Sigmoid colon (tissue), 4 donors: ENCODE measurements at regions not wholly inside any gene's neighbourhood (a gene's known extent, or its start where the extent isn't known, plus 50 kb on each side); places are given as distances from the start of the nearest gene placed in this dataset.

Source experiments
- EP300 ChIP-seq, 4 donors: sonication (generic); formaldehyde crosslinking; IDR thresholded peaks; one replicate each; pipeline ENCODE4 v1.6.1; 2017; ENCODE audit warnings: antibody characterized with exemption in 4 of 4
- POLR2A ChIP-seq, 2 donors: fragments of 450-650 bp; IDR thresholded peaks; one replicate each; pipeline ENCODE4 v1.6.1; 2016; ENCODE audit warnings: antibody characterized with exemption in 2 of 2, mild to moderate bottlenecking in 2 of 2, moderate library complexity in 2 of 2
- POLR2AphosphoS5 ChIP-seq, 4 donors: sonication (generic); formaldehyde crosslinking; IDR thresholded peaks; one replicate each; pipeline ENCODE4 v1.6.1; 2017; ENCODE audit warnings: antibody characterized with exemption in 4 of 4
- TF ChIP-seq, protein P1 (sequence below), 4 experiments: fragments of 450-650 bp in 3 of 4; fragments of 200-600 bp in 1 of 4; IDR thresholded peaks; one replicate each; pipeline ENCODE4 v1.5.1; 2016 to 2019; ENCODE audit warnings: antibody characterized with exemption in 4 of 4, mild to moderate bottlenecking in 3 of 4, moderate library complexity in 2 of 4

DNA sequence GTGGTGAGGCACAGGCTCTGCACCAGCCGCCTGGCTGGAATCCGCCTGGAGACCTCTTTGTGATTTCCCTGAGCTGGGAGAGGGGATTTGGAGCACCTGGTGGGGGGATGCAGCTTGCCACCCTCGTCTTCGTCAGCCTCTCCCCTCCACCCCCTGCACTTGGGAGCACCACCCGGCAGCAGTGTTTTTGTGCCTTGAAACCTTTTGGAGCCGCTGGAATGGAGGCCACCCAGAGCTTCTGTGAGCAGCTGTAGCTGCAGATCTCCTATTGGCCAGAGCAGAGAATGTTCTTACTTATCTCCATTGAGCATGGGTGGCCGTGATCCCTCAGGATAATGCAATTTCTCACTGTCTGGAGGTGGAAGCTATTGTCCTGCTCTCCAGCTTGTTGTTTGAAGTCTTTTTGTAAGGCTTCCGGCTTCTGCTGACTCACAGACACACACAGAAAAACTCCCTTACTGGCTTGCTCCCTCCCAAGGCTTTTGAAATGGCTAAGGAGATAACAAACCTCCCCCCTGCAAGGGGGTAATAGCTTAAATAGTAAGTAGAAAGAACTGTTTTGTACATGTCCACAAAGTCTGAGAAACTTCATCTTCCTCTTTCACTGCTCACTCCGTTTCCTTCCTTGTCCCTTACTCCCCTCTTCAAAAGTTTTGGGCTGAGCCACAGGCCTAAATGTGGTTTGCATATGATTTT, 271.2 kb downstream of the PRL start:
- TF ChIP-seq, protein P1, sequence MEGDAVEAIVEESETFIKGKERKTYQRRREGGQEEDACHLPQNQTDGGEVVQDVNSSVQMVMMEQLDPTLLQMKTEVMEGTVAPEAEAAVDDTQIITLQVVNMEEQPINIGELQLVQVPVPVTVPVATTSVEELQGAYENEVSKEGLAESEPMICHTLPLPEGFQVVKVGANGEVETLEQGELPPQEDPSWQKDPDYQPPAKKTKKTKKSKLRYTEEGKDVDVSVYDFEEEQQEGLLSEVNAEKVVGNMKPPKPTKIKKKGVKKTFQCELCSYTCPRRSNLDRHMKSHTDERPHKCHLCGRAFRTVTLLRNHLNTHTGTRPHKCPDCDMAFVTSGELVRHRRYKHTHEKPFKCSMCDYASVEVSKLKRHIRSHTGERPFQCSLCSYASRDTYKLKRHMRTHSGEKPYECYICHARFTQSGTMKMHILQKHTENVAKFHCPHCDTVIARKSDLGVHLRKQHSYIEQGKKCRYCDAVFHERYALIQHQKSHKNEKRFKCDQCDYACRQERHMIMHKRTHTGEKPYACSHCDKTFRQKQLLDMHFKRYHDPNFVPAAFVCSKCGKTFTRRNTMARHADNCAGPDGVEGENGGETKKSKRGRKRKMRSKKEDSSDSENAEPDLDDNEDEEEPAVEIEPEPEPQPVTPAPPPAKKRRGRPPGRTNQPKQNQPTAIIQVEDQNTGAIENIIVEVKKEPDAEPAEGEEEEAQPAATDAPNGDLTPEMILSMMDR (IDR thresholded peaks at IDR 0.05): no peak
- no peak for TF ChIP-seq POLR2AphosphoS5 (IDR thresholded peaks at IDR 0.05)
- TF ChIP-seq POLR2A (IDR thresholded peaks at IDR 0.05): no peak
- no peak for TF ChIP-seq EP300 (IDR thresholded peaks at IDR 0.05)
